Sigmoid colon (tissue), 6 donors: ENCODE measurements at regions not wholly inside any gene's neighbourhood (a gene's known extent, or its start where the extent isn't known, plus 50 kb on each side); places are given as distances from the start of the nearest gene placed in this dataset.

ENCODE experiments used
- DNase-seq: peaks from one replicate; pipeline ENCODE4 v3.0.0-alpha.2; 2019
- H3K27ac ChIP-seq, 4 donors: fragments of 200-600 bp; sonication (generic); one replicate each; pipeline ENCODE4 v1.5.1; 2016 to 2019; ENCODE audit warnings: mild to moderate bottlenecking in 1 of 4
- H3K27me3 ChIP-seq, 3 donors: fragments of 200-600 bp; sonication (generic); one replicate each; pipeline ENCODE4 v1.5.1; 2019; ENCODE audit warnings: mild to moderate bottlenecking in 1 of 3
- H3K36me3 ChIP-seq, 4 donors: fragments of 200-600 bp; sonication (generic); one replicate each; pipeline ENCODE4 v1.5.1; 2016 to 2019
- H3K4me1 ChIP-seq, 4 donors: fragments of 200-600 bp; sonication (generic); one replicate each; pipeline ENCODE4 v1.5.1; 2017 to 2019
- H3K4me3 ChIP-seq, 4 donors: fragments of 200-600 bp; sonication (generic); one replicate each; pipeline ENCODE4 v1.5.1; 2017 to 2019; ENCODE audit warnings: mild to moderate bottlenecking in 2 of 4, moderate library complexity in 1 of 4
- H3K9me3 ChIP-seq, 4 donors: fragments of 200-600 bp in 3 of 4; sonication (generic) in 3 of 4; one replicate each; pipeline versions ENCODE4 v1.5.1 to v1.6.1; 2013 to 2019
- CTCF ChIP-seq, 4 experiments: fragments of 450-650 bp in 3 of 4; fragments of 200-600 bp in 1 of 4; IDR thresholded peaks; one replicate each; pipeline ENCODE4 v1.5.1; 2016 to 2019; ENCODE audit warnings: antibody characterized with exemption in 4 of 4, mild to moderate bottlenecking in 3 of 4, moderate library complexity in 2 of 4
- EP300 ChIP-seq, 4 donors: sonication (generic); formaldehyde crosslinking; IDR thresholded peaks; one replicate each; pipeline ENCODE4 v1.6.1; 2017; ENCODE audit warnings: antibody characterized with exemption in 4 of 4
- POLR2A ChIP-seq, 2 donors: fragments of 450-650 bp; IDR thresholded peaks; one replicate each; pipeline ENCODE4 v1.6.1; 2016; ENCODE audit warnings: antibody characterized with exemption in 2 of 2, mild to moderate bottlenecking in 2 of 2, moderate library complexity in 2 of 2
- POLR2AphosphoS5 ChIP-seq, 4 donors: sonication (generic); formaldehyde crosslinking; IDR thresholded peaks; one replicate each; pipeline ENCODE4 v1.6.1; 2017; ENCODE audit warnings: antibody characterized with exemption in 4 of 4
- WGBS, 2 donors: extraction: QIAGEN DNeasy Blood & Tissue Kit; methylation state at CpG; one replicate each; pipeline ENCODE4 v1.1.7; 2013; 5-methylcytosine and 5-hydroxymethylcytosine counted together
- intact Hi-C: fragments of 100-400 bp; cut with DNase I; formaldehyde crosslinking; loops from one replicate; pipeline ENCODE4 v1.15.1; 2023
- donor health status: healthy with polysubstance abuse.
- donor health status: healthy.

- DNase-seq: no peak
- no peaks in the 10 kb centered on the region for H3K9me3 ChIP-seq
- no peak overlapping the region for H3K4me3 ChIP-seq
- no peaks in the 10 kb centered on the region for H3K36me3 ChIP-seq
- WGBS, 2 donors: 59 to 69% methylated on average over 1 of the region's 1 CpG
- intact Hi-C loops: no loop called here
- H3K27me3 ChIP-seq: no peaks in the 10 kb centered on the region
- no peak overlapping the region for H3K27ac ChIP-seq
- TF ChIP-seq POLR2AphosphoS5 (IDR thresholded peaks at IDR 0.05): no peak
- TF ChIP-seq EP300 (IDR thresholded peaks at IDR 0.05): no peak
- TF ChIP-seq CTCF (IDR thresholded peaks at IDR 0.05): no peak
- no peak for TF ChIP-seq POLR2A (IDR thresholded peaks at IDR 0.05)
- H3K4me1 ChIP-seq: no peaks in the 10 kb centered on the region
These were observed 811.0 kb upstream of the GALNTL6 start for GRCh38 chr4:171002246-171002645.

- no peak overlapping the region for H3K27ac ChIP-seq
- TF ChIP-seq POLR2AphosphoS5 (IDR thresholded peaks at IDR 0.05): no peak
- no peak for TF ChIP-seq CTCF (IDR thresholded peaks at IDR 0.05)
- TF ChIP-seq EP300 (IDR thresholded peaks at IDR 0.05): no peak
- TF ChIP-seq POLR2A (IDR thresholded peaks at IDR 0.05): no peak
These were observed 822.1 kb upstream of the GALNTL6 start for GRCh38 chr4:170990989-170991589.

GRCh38 chr4:170988446-170988845 is 824.8 kb upstream of the GALNTL6 start:
- no peak for TF ChIP-seq POLR2A (IDR thresholded peaks at IDR 0.05)
- no peak for TF ChIP-seq EP300 (IDR thresholded peaks at IDR 0.05)
- TF ChIP-seq CTCF (IDR thresholded peaks at IDR 0.05): no peak
- TF ChIP-seq POLR2AphosphoS5 (IDR thresholded peaks at IDR 0.05): no peak
- 80 to 88% methylated on average over 1 of the region's 1 CpG for WGBS, 2 donors
- no peaks in the 10 kb centered on the region for H3K36me3 ChIP-seq
- no peaks in the 10 kb centered on the region for H3K4me1 ChIP-seq
- no peak overlapping the region for H3K4me3 ChIP-seq
- H3K9me3 ChIP-seq: no peaks in the 10 kb centered on the region
- H3K27ac ChIP-seq: no peak overlapping the region
- H3K27me3 ChIP-seq: no peaks in the 10 kb centered on the region
- no peak for DNase-seq
- intact Hi-C loops: no loop called here

More at GRCh38 chr4:170990989-170991589, 822.1 kb upstream of the GALNTL6 start:
- Histone ChIP-seq H3K4me1 (no peaks in the 10 kb centered on the region), H3K27me3 (no peaks in the 10 kb centered on the region), H3K9me3 (no peaks in the 10 kb centered on the region), H3K4me3 (no peak overlapping the region), H3K36me3 (no peaks in the 10 kb centered on the region)
- DNase-seq: no peak
- WGBS, 2 donors: 50 to 51% methylated on average over 8 of the region's 8 CpGs
- intact Hi-C loops: no loop called here

- Histone ChIP-seq H3K27me3 (no peaks in the 10 kb centered on the region), H3K36me3 (no peaks in the 10 kb centered on the region), H3K4me3 (no peak overlapping the region), H3K9me3 (peaks cover 0 to 3% (median 0%) of the 10 kb centered on the region in 4 donors), H3K27ac (no peak overlapping the region), H3K4me1 (no peaks in the 10 kb centered on the region)
- 78 to 91% methylated on average over 6 of the region's 6 CpGs for WGBS, 2 donors
- DNase-seq: no peak
- TF ChIP-seq EP300 (IDR thresholded peaks at IDR 0.05): no peak
- intact Hi-C loops: no loop called here
These were observed 833.5 kb upstream of the GALNTL6 start for GRCh38 chr4:170979736-170980135.

GRCh38 chr4:170978990-170979389 is 834.2 kb upstream of the GALNTL6 start:
- no peaks in the 10 kb centered on the region for H3K27me3 ChIP-seq
- H3K36me3 ChIP-seq: no peaks in the 10 kb centered on the region
- intact Hi-C loops: no loop called here
- H3K4me1 ChIP-seq: no peaks in the 10 kb centered on the region
- WGBS, 2 donors: 89 to 91% methylated on average over 6 of the region's 6 CpGs
- TF ChIP-seq POLR2A (IDR thresholded peaks at IDR 0.05) (no peak), POLR2AphosphoS5 (IDR thresholded peaks at IDR 0.05) (no peak), CTCF (IDR thresholded peaks at IDR 0.05) (no peak), EP300 (IDR thresholded peaks at IDR 0.05) (no peak)
- peaks cover 0 to 3% (median 0%) of the 10 kb centered on the region in 4 donors for H3K9me3 ChIP-seq
- H3K4me3 ChIP-seq: no peak overlapping the region
- no peak for DNase-seq
- H3K27ac ChIP-seq: no peak overlapping the region
